H9 (cell line): ENCODE measurements at regions not wholly inside any gene's neighbourhood (a gene's known extent, or its start where the extent isn't known, plus 50 kb on each side); places are given as distances from the start of the nearest gene placed in this dataset.

Experiments used
- DNase-seq: peaks from one replicate; pipeline ENCODE4 v3.0.0-alpha.2; 2017
- H2AFZ ChIP-seq: one replicate; pipeline ENCODE4 v1.6.1; 2013; ENCODE audit warnings: mild to moderate bottlenecking, low read length, control low read depth, moderate library complexity
- H2AK5ac ChIP-seq: 2 replicates; pipeline ENCODE4 v1.6.1; 2013; ENCODE audit warnings: low read length, control low read depth, mixed read lengths; ENCODE audit not compliant: insufficient read length
- H2BK120ac ChIP-seq: one replicate; pipeline ENCODE4 v1.6.1; 2013; ENCODE audit warnings: low read depth, mild to moderate bottlenecking, low read length, control low read depth, inconsistent platforms; ENCODE audit not compliant: poor library complexity, severe bottlenecking
- H2BK12ac ChIP-seq: 2 replicates; pipeline ENCODE4 v1.6.1; 2013; ENCODE audit warnings: low read length, control low read depth, mixed read lengths, low read depth; ENCODE audit not compliant: insufficient read length
- H2BK15ac ChIP-seq: 2 replicates; pipeline ENCODE4 v1.6.1; 2013; ENCODE audit warnings: low read depth, low read length, control low read depth
- H2BK20ac ChIP-seq: one replicate; pipeline ENCODE4 v1.6.1; 2013; ENCODE audit warnings: low read depth, mild to moderate bottlenecking, low read length, control low read depth, inconsistent platforms; ENCODE audit not compliant: poor library complexity, severe bottlenecking
- H2BK5ac ChIP-seq: 2 replicates; pipeline ENCODE4 v1.6.1; 2013; ENCODE audit warnings: low read length, control low read depth, mixed read lengths; ENCODE audit not compliant: insufficient read length
- H3K14ac ChIP-seq: 2 replicates; pipeline ENCODE4 v1.6.1; 2013; ENCODE audit warnings: low read length, control low read depth; ENCODE audit not compliant: insufficient read depth
- H3K18ac ChIP-seq: 2 replicates; pipeline ENCODE4 v1.6.1; 2013; ENCODE audit warnings: low read depth, mild to moderate bottlenecking, mixed read lengths, low read length, control low read depth; ENCODE audit not compliant: insufficient read length
- H3K23ac ChIP-seq: 2 replicates; pipeline ENCODE4 v1.6.1; 2013; ENCODE audit warnings: low read length, control low read depth, mixed read lengths, low read depth; ENCODE audit not compliant: insufficient read length
- H3K23me2 ChIP-seq: 2 replicates; pipeline ENCODE4 v1.6.1; 2013; ENCODE audit warnings: low read depth, mild to moderate bottlenecking, mixed read lengths, low read length, control low read depth; ENCODE audit not compliant: insufficient read length, poor library complexity, severe bottlenecking
- H3K27ac ChIP-seq: 2 replicates; pipeline ENCODE4 v1.5.1; 2013; ENCODE audit warnings: low read length, control low read depth, mixed read lengths, low read depth; ENCODE audit not compliant: insufficient read length
- H3K27me3 ChIP-seq: 2 replicates; pipeline ENCODE4 v1.6.1; 2013; ENCODE audit warnings: low read length, control low read depth, inconsistent platforms; ENCODE audit not compliant: insufficient read depth
- H3K4ac ChIP-seq: 2 replicates; pipeline ENCODE4 v1.6.1; 2013; ENCODE audit warnings: low read depth, mild to moderate bottlenecking, control low read depth, inconsistent platforms, low read length, moderate library complexity
- H3K4me1 ChIP-seq: 2 replicates; pipeline ENCODE4 v1.6.1; 2013; ENCODE audit warnings: low read length, control low read depth, inconsistent platforms; ENCODE audit not compliant: insufficient read depth
- H3K4me2 ChIP-seq: 2 replicates; pipeline ENCODE4 v1.6.1; 2013; ENCODE audit warnings: low read length, control low read depth, mixed read lengths; ENCODE audit not compliant: insufficient read length, insufficient read depth
- H3K56ac ChIP-seq: 2 replicates; pipeline ENCODE4 v1.6.1; 2013; ENCODE audit warnings: low read depth, mild to moderate bottlenecking, mixed read lengths, low read length, control low read depth; ENCODE audit not compliant: insufficient read length
- H3K79me1 ChIP-seq: 2 replicates; pipeline ENCODE4 v1.6.1; 2013; ENCODE audit warnings: low read depth, mild to moderate bottlenecking, moderate library complexity, low read length, control low read depth, inconsistent platforms; ENCODE audit not compliant: insufficient read depth, poor library complexity, severe bottlenecking
- H3K79me2 ChIP-seq: 2 replicates; pipeline ENCODE4 v1.6.1; 2013; ENCODE audit warnings: low read length, control low read depth, inconsistent platforms; ENCODE audit not compliant: insufficient read depth
- H3K9ac ChIP-seq: 2 replicates; pipeline ENCODE4 v1.6.1; 2013; ENCODE audit warnings: low read length, control low read depth, mixed read lengths; ENCODE audit not compliant: insufficient read length; ENCODE audit errors: extremely low read depth
- H3K9me3 ChIP-seq: one replicate; pipeline ENCODE4 v1.6.1; 2013; ENCODE audit warnings: low read depth, low read length, inconsistent platforms; ENCODE audit not compliant: control insufficient read depth
- H3T11ph ChIP-seq: one replicate; pipeline ENCODE4 v1.6.1; 2013; ENCODE audit warnings: mild to moderate bottlenecking, low read length, control low read depth, inconsistent platforms
- H4K20me1 ChIP-seq: one replicate; pipeline ENCODE4 v1.6.1; 2013; ENCODE audit not compliant: control insufficient read depth, insufficient read length, insufficient read depth
- H4K5ac ChIP-seq: 2 replicates; pipeline ENCODE4 v1.6.1; 2013; ENCODE audit warnings: low read depth, mild to moderate bottlenecking, mixed read lengths, low read length, control low read depth; ENCODE audit not compliant: insufficient read length
- H4K8ac ChIP-seq: replicated peaks from 2 replicates; pipeline ENCODE4 v1.6.1; 2013; ENCODE audit warnings: low read length, control low read depth, mixed read lengths, low read depth; ENCODE audit not compliant: insufficient read length
- H4K91ac ChIP-seq: 2 replicates; pipeline ENCODE4 v1.6.1; 2013; ENCODE audit warnings: low read depth, mild to moderate bottlenecking, moderate library complexity, mixed read lengths, low read length, control low read depth; ENCODE audit not compliant: insufficient read length
- H3K27ac Mint-ChIP-seq, 3 experiments: 2 replicates in 2 of 3; 3 replicates in 1 of 3; pipeline ENCODE4 v1.8.0; 2020 to 2021; ENCODE audit warnings: mixed read lengths in 3 of 3, mild to moderate bottlenecking in 1 of 3, moderate library complexity in 1 of 3
- H3K27me3 Mint-ChIP-seq: 2 replicates; pipeline ENCODE4 v1.8.0; 2021; ENCODE audit warnings: low read depth, mild to moderate bottlenecking, moderate library complexity, mixed read lengths
- H3K36me3 Mint-ChIP-seq, 3 experiments: 2 replicates in 2 of 3; 3 replicates in 1 of 3; pipeline ENCODE4 v1.8.0; 2020 to 2021; ENCODE audit warnings: low read depth in 3 of 3, mixed read lengths in 3 of 3; ENCODE audit not compliant: insufficient read depth in 1 of 3
- H3K4me1 Mint-ChIP-seq, 2 experiments: 2 replicates each; pipeline ENCODE4 v1.8.0; 2020; ENCODE audit warnings: mixed read lengths in 2 of 2
- H3K4me3 Mint-ChIP-seq, 2 experiments: 2 replicates in 1 of 2; 3 replicates in 1 of 2; pipeline ENCODE4 v1.8.0; 2020 to 2021; ENCODE audit warnings: mild to moderate bottlenecking in 2 of 2, mixed read lengths in 2 of 2, moderate library complexity in 1 of 2
- H3K9me3 Mint-ChIP-seq, 2 experiments: 2 replicates in 1 of 2; 3 replicates in 1 of 2; pipeline ENCODE4 v1.8.0; 2020; ENCODE audit warnings: mild to moderate bottlenecking in 2 of 2, mixed read lengths in 2 of 2, moderate library complexity in 1 of 2
- WGBS: extraction: QIAGEN DNeasy Blood & Tissue Kit; methylation state at CpG from one replicate; pipeline ENCODE4 v1.1.7; 2013; ENCODE audit warnings: missing lambda C conversion rate, low lambda C conversion rate, mixed read lengths; ENCODE audit not compliant: insufficient read length; ENCODE audit errors: extremely low coverage; 5-methylcytosine and 5-hydroxymethylcytosine counted together
- TF ChIP-seq, protein P1 (sequence below): fragments of 200-600 bp; sonication (generic); conservative IDR thresholded peaks from 3 replicates; pipeline ENCODE4 v1.8.0; 2021; ENCODE audit warnings: antibody characterized with exemption, mild to moderate bottlenecking

- Histone ChIP-seq H4K91ac (no peak overlapping the region), H2BK5ac (no peak overlapping the region), H3K56ac (no peak overlapping the region), H4K20me1 (no peaks in the 10 kb centered on the region), H3K27me3 (no peaks in the 10 kb centered on the region), H2AFZ (no peak overlapping the region), H3K4me2 (no peak overlapping the region), H2BK120ac (no peak overlapping the region), H4K5ac (no peak overlapping the region), H4K8ac (no peak overlapping the region), H3K27ac (no peak overlapping the region), H3K4me1 (no peaks in the 10 kb centered on the region), H3K23ac (no peak overlapping the region), H2BK15ac (no peak overlapping the region), H3K79me2 (no peaks in the 10 kb centered on the region), H2AK5ac (no peak overlapping the region), H2BK20ac (no peak overlapping the region), H3K18ac (no peak overlapping the region), H3K9me3 (no peaks in the 10 kb centered on the region), H3K23me2 (no peaks in the 10 kb centered on the region), H3K14ac (no peak overlapping the region), H3K79me1 (no peaks in the 10 kb centered on the region), H3T11ph (no peak overlapping the region), H3K4ac (no peak overlapping the region), H2BK12ac (no peak overlapping the region), H3K9ac (no peak overlapping the region)
- Mint-ChIP-seq H3K36me3 (peaks cover 0 to 2% (median 0%) of the 10 kb centered on the region in 3 experiments; a peak in 2 of 7 replicates), H3K9me3 (peaks cover 3 to 5% of the 10 kb centered on the region in 2 experiments; a peak in 3 of 5 replicates), H3K4me3 (no peak overlapping the region), H3K27me3 (peaks cover 11% of the 10 kb centered on the region), H3K4me1 (peaks cover 4 to 6% of the 10 kb centered on the region in 2 experiments; a peak in 2 of 4 replicates), H3K27ac (no peak overlapping the region)
- DNase-seq, result no peak
- TF ChIP-seq, protein P1, sequence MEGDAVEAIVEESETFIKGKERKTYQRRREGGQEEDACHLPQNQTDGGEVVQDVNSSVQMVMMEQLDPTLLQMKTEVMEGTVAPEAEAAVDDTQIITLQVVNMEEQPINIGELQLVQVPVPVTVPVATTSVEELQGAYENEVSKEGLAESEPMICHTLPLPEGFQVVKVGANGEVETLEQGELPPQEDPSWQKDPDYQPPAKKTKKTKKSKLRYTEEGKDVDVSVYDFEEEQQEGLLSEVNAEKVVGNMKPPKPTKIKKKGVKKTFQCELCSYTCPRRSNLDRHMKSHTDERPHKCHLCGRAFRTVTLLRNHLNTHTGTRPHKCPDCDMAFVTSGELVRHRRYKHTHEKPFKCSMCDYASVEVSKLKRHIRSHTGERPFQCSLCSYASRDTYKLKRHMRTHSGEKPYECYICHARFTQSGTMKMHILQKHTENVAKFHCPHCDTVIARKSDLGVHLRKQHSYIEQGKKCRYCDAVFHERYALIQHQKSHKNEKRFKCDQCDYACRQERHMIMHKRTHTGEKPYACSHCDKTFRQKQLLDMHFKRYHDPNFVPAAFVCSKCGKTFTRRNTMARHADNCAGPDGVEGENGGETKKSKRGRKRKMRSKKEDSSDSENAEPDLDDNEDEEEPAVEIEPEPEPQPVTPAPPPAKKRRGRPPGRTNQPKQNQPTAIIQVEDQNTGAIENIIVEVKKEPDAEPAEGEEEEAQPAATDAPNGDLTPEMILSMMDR, result no peak
- no CpG with 5 or more reads among the region's 15 CpGs for WGBS
Measured at GRCh38 chr22:49364398-49364797, 463.3 kb downstream of the BRD1 start.
